ENCODE measurements at regions not wholly inside any gene's neighbourhood (a gene's known extent, or its start where the extent isn't known, plus 50 kb on each side); places are given as distances from the start of the nearest gene placed in this dataset.

GRCh38 chr5:3365501-3366215, 230.0 kb upstream of the IRX1 start:
- DNase-seq (ENCODE audit: low read depth in 4 of 4, low spot score in 3 of 4), result no peak

GRCh38 chr5:3364941-3365340, 230.7 kb upstream of the IRX1 start:
- no peak for DNase-seq (ENCODE audit: low read depth in 4 of 4, low spot score in 3 of 4)

GRCh38 chr5:3364433-3364832, 231.2 kb upstream of the IRX1 start:
- DNase-seq (ENCODE audit: low read depth in 4 of 4, low spot score in 3 of 4), result no peak

- no peak for DNase-seq (ENCODE audit: low read depth in 4 of 4, low spot score in 3 of 4)
These were observed 233.1 kb upstream of the IRX1 start for GRCh38 chr5:3362606-3362910.

GRCh38 chr5:3361811-3362605, 233.6 kb upstream of the IRX1 start:
- DNase-seq (ENCODE audit: low read depth in 4 of 4, low spot score in 3 of 4), result no peak

- no peak for DNase-seq (ENCODE audit: low read depth in 4 of 4, low spot score in 3 of 4)
These were observed 236.0 kb upstream of the IRX1 start for GRCh38 chr5:3359642-3360041.

GRCh38 chr5:3357291-3357690, 238.3 kb upstream of the IRX1 start:
- no peak for DNase-seq (ENCODE audit: low read depth in 4 of 4, low spot score in 3 of 4)

- DNase-seq (ENCODE audit: low read depth in 4 of 4, low spot score in 3 of 4), result no peak
These were observed 239.6 kb upstream of the IRX1 start for GRCh38 chr5:3356016-3356415.

GRCh38 chr5:3355126-3355525, 240.5 kb upstream of the IRX1 start:
- no peak for DNase-seq (ENCODE audit: low read depth in 4 of 4, low spot score in 3 of 4)

GRCh38 chr5:3354606-3355005, 241.0 kb upstream of the IRX1 start:
- DNase-seq (ENCODE audit: low read depth in 4 of 4, low spot score in 3 of 4), result no peak

- no peak for DNase-seq (ENCODE audit: low read depth in 4 of 4, low spot score in 3 of 4)
These were observed 242.1 kb upstream of the IRX1 start for GRCh38 chr5:3353561-3353960.

- no peak for DNase-seq (ENCODE audit: low read depth in 4 of 4, low spot score in 3 of 4)
These were observed 242.9 kb upstream of the IRX1 start for GRCh38 chr5:3352711-3353110.

GRCh38 chr5:3351581-3352442, 243.8 kb upstream of the IRX1 start:
- DNase-seq (ENCODE audit: low read depth in 4 of 4, low spot score in 3 of 4), result no peak

GRCh38 chr5:3350781-3351180, 244.9 kb upstream of the IRX1 start:
- DNase-seq (ENCODE audit: low read depth in 4 of 4, low spot score in 3 of 4), result no peak

- no peak for DNase-seq (ENCODE audit: low read depth in 4 of 4, low spot score in 3 of 4)
These were observed 245.7 kb upstream of the IRX1 start for GRCh38 chr5:3349704-3350565.

- DNase-seq (ENCODE audit: low read depth in 4 of 4, low spot score in 3 of 4), result no peak
These were observed 246.8 kb upstream of the IRX1 start for GRCh38 chr5:3348576-3349535.

- no peak for DNase-seq (ENCODE audit: low read depth in 4 of 4, low spot score in 3 of 4)
These were observed 247.9 kb upstream of the IRX1 start for GRCh38 chr5:3347741-3348140.

- DNase-seq (ENCODE audit: low read depth in 4 of 4, low spot score in 3 of 4), result no peak
These were observed 249.4 kb upstream of the IRX1 start for GRCh38 chr5:3346111-3346820.

GRCh38 chr5:3345195-3345594, 250.4 kb upstream of the IRX1 start:
- DNase-seq (ENCODE audit: low read depth in 4 of 4, low spot score in 3 of 4), result no peak
